ENCODE measurements at regions not wholly inside any gene's neighbourhood (a gene's known extent, or its start where the extent isn't known, plus 50 kb on each side); places are given as distances from the start of the nearest gene placed in this dataset.

DNA sequence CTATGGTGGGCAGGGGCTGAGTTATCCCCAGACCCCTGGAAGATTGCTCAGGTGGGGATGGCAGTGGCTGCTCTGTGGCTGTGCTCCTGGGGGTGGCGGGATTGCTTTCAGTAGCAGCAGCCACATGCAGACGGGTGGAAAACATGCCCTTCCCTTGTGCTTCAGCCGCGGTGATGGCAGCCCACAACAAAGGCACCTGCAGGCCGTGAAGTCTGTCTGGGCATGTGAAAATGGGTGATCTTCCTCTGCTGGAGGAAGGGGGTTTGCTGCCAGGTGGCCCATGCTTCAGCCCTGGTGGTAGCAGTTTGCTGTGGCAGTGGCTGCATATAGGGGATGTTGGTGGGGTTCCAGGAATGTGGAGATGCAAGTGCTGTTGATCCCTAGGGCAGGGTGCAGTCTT, 326.2 kb upstream of the RGS6 start (continued):
- TF ChIP-seq ZNF512 (CRISPR knock-in tag; IDR thresholded peaks at IDR 0.05; ENCODE audit: borderline replicate concordance) (no peak), GTF2I (CRISPR knock-in tag; conservative IDR thresholded peaks at IDR 0.05) (no peak), ZNF416 (CRISPR knock-in tag; IDR thresholded peaks at IDR 0.05) (no peak), AR (CRISPR knock-in tag; IDR thresholded peaks at IDR 0.05) (no peak), CREB1 (CRISPR knock-in tag; IDR thresholded peaks at IDR 0.05) (no peak), NFE2L1 (CRISPR knock-in tag; IDR thresholded peaks at IDR 0.05) (no peak), ELF4 (CRISPR knock-in tag; IDR thresholded peaks at IDR 0.05; ENCODE audit: low read depth) (no peak)
- TF ChIP-seq, protein P1, sequence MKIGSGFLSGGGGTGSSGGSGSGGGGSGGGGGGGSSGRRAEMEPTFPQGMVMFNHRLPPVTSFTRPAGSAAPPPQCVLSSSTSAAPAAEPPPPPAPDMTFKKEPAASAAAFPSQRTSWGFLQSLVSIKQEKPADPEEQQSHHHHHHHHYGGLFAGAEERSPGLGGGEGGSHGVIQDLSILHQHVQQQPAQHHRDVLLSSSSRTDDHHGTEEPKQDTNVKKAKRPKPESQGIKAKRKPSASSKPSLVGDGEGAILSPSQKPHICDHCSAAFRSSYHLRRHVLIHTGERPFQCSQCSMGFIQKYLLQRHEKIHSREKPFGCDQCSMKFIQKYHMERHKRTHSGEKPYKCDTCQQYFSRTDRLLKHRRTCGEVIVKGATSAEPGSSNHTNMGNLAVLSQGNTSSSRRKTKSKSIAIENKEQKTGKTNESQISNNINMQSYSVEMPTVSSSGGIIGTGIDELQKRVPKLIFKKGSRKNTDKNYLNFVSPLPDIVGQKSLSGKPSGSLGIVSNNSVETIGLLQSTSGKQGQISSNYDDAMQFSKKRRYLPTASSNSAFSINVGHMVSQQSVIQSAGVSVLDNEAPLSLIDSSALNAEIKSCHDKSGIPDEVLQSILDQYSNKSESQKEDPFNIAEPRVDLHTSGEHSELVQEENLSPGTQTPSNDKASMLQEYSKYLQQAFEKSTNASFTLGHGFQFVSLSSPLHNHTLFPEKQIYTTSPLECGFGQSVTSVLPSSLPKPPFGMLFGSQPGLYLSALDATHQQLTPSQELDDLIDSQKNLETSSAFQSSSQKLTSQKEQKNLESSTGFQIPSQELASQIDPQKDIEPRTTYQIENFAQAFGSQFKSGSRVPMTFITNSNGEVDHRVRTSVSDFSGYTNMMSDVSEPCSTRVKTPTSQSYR (CRISPR knock-in tag; IDR thresholded peaks at IDR 0.05): no peak

DNA sequence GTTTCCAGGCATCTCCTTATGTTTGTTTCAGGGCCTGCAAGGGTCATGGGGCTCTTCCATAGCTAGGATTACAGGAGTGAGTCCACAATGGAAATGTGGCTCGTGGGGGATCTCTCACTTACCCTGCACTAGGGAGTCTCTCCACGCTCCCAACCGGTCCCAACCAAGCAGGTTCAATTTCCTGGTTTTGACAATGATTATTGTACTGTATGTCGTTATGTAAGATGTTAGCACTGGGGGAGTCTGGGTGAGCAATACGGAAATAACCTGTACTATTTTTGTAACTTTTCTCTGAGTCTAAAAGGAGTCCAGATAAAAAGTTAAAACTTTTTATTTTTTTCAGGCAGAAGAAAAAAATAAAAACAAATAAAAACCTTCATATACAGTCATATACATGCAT, 325.7 kb upstream of the RGS6 start:
- CTCF ChIA-PET: interaction anchor here (1.6 kb wide), 1 partner anchor 468 kb away, joined by 3 read pairs; no protein-coding TSS in a partner anchor
- DNase-seq (ENCODE audit: low spot score) (no peak), ATAC-seq (peak; percentile 20; the same call in 1 of the 2 replicates)
- peaks cover 23% of the 10 kb centered on the region for H3K4me1 Mint-ChIP-seq
- peaks cover 13% of the 10 kb centered on the region for H3K9me3 Mint-ChIP-seq
- H3K27me3 Mint-ChIP-seq (ENCODE audit: low read depth): peaks cover 8% of the 10 kb centered on the region
- H3K27ac Mint-ChIP-seq: no peak overlapping the region; the same call in 1 of the 2 replicates
- POLR2A ChIA-PET: no interaction called here
- H3K4me3 Mint-ChIP-seq: no peak overlapping the region
- H3K36me3 Mint-ChIP-seq: 0 out of 2 replicates have a peak, but pooled peaks cover 6% of the 10 kb centered on the region
- TF ChIP-seq MAX (CRISPR knock-in tag; IDR thresholded peaks at IDR 0.05) (no peak), GABPB1 (CRISPR knock-in tag; IDR thresholded peaks at IDR 0.05) (no peak), MYBL2 (CRISPR knock-in tag; IDR thresholded peaks at IDR 0.05) (no peak), E2F4 (CRISPR knock-in tag; IDR thresholded peaks at IDR 0.05; ENCODE audit: borderline replicate concordance, low read depth) (no peak), RELA (CRISPR knock-in tag; IDR thresholded peaks at IDR 0.05; ENCODE audit: borderline replicate concordance) (no peak)

DNA sequence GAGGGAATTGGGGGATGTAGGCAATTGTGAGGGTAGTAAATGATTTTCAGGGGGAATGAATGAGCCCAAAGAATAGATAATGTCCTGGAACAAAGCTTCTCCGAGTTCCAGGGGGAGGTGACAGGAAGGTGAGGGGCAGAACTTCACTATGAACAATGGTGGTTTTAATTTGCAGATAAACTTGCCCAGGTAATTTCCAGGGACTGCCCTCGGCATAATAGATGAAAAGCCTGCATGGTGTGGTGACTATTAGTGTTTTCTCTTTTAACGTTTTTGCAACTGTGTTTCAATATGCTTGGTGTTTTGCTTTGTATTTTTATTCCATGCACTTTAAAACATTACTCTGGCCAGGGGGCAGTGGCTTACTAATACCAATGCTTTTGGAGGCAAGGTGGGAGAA, 325.2 kb upstream of the RGS6 start:
- peaks cover 13% of the 10 kb centered on the region for H3K9me3 Mint-ChIP-seq
- H3K27ac Mint-ChIP-seq: peak overlapping the region; percentile 63
- TF ChIP-seq, protein P2, sequence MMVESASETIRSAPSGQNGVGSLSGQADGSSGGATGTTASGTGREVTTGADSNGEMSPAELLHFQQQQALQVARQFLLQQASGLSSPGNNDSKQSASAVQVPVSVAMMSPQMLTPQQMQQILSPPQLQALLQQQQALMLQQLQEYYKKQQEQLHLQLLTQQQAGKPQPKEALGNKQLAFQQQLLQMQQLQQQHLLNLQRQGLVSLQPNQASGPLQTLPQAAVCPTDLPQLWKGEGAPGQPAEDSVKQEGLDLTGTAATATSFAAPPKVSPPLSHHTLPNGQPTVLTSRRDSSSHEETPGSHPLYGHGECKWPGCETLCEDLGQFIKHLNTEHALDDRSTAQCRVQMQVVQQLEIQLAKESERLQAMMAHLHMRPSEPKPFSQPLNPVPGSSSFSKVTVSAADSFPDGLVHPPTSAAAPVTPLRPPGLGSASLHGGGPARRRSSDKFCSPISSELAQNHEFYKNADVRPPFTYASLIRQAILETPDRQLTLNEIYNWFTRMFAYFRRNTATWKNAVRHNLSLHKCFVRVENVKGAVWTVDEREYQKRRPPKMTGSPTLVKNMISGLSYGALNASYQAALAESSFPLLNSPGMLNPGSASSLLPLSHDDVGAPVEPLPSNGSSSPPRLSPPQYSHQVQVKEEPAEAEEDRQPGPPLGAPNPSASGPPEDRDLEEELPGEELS (CRISPR knock-in tag; IDR thresholded peaks at IDR 0.05): no peak
- no peak for TF ChIP-seq MAX (CRISPR knock-in tag; IDR thresholded peaks at IDR 0.05)
- TF ChIP-seq, protein P3, sequence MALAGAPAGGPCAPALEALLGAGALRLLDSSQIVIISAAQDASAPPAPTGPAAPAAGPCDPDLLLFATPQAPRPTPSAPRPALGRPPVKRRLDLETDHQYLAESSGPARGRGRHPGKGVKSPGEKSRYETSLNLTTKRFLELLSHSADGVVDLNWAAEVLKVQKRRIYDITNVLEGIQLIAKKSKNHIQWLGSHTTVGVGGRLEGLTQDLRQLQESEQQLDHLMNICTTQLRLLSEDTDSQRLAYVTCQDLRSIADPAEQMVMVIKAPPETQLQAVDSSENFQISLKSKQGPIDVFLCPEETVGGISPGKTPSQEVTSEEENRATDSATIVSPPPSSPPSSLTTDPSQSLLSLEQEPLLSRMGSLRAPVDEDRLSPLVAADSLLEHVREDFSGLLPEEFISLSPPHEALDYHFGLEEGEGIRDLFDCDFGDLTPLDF (CRISPR knock-in tag; IDR thresholded peaks at IDR 0.05): no peak
- TF ChIP-seq SP1 (CRISPR knock-in tag; conservative IDR thresholded peaks at IDR 0.05): no peak
- TF ChIP-seq, protein P4, sequence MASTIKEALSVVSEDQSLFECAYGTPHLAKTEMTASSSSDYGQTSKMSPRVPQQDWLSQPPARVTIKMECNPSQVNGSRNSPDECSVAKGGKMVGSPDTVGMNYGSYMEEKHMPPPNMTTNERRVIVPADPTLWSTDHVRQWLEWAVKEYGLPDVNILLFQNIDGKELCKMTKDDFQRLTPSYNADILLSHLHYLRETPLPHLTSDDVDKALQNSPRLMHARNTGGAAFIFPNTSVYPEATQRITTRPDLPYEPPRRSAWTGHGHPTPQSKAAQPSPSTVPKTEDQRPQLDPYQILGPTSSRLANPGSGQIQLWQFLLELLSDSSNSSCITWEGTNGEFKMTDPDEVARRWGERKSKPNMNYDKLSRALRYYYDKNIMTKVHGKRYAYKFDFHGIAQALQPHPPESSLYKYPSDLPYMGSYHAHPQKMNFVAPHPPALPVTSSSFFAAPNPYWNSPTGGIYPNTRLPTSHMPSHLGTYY (CRISPR knock-in tag; IDR thresholded peaks at IDR 0.05): no peak
- TF ChIP-seq ZNF317 (CRISPR knock-in tag; IDR thresholded peaks at IDR 0.05; ENCODE audit: borderline replicate concordance, low read depth): no peak

More for the DNA sequence above, 325.2 kb upstream of the RGS6 start:
- Mint-ChIP-seq H3K4me1 (peaks cover 23% of the 10 kb centered on the region), H3K27me3 (ENCODE audit: low read depth) (peaks cover 4% of the 10 kb centered on the region; the same call in 1 of the 2 replicates), H3K4me3 (no peak overlapping the region), H3K36me3 (0 out of 2 replicates have a peak, but pooled peaks cover 6% of the 10 kb centered on the region)
- CTCF ChIA-PET: interaction anchor here (1.6 kb wide), 1 partner anchor 468 kb away, joined by 3 read pairs; no protein-coding TSS in a partner anchor
- POLR2A ChIA-PET: no interaction called here
- no peak for ATAC-seq
- DNase-seq (ENCODE audit: low spot score): no peak

Measured in WTC11 (cell line).